GM19395 (cell line): ENCODE measurements at regions not wholly inside any gene's neighbourhood (a gene's known extent, or its start where the extent isn't known, plus 50 kb on each side); places are given as distances from the start of the nearest gene placed in this dataset.
"Not testable (repeated sequence)": the region's sequence is repeated elsewhere in the genome, so short reads cannot be mapped to it uniquely, and the experiment has no call there.

ENCODE experiments used
- ATAC-seq: cut with Tn5 transposase; IDR thresholded peaks from one replicate; pipeline ENCODE4 v1.9.1; 2021; ENCODE audit warnings: mild to moderate bottlenecking, moderate library complexity; ENCODE audit not compliant: unreplicated experiment

DNA sequence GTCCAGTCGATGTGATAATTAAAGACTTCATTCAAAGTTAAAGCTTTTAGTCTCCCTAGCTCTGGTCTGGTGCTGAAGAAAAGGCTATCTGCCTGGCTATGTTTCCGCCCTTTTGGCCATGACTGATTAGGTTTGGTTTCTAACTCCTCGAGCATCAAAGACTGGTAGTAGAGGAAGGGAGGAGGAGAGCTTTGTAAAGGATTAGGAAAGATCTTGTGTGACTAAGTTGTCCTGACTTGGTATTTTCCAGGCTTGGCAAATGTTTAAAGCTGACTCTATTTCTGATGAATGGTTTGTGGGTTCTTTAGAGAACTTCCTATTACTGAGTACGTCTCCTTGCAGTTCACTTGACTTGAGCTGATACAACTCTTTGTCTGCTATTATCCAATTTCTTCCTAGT lies 312.9 kb downstream of the GJA1 start:
- no peak for ATAC-seq

GRCh38 chr6:121748850-121749249 lies 313.4 kb downstream of the GJA1 start:
- ATAC-seq: no peak

GRCh38 chr6:121755485-121755884 lies 320.0 kb downstream of the GJA1 start:
- ATAC-seq: no peak

GRCh38 chr6:121756666-121757065 lies 321.2 kb downstream of the GJA1 start:
- ATAC-seq: no peak

- peak; percentile 64 for ATAC-seq
Observed at GRCh38 chr6:121759370-121759769, 323.9 kb downstream of the GJA1 start.

DNA sequence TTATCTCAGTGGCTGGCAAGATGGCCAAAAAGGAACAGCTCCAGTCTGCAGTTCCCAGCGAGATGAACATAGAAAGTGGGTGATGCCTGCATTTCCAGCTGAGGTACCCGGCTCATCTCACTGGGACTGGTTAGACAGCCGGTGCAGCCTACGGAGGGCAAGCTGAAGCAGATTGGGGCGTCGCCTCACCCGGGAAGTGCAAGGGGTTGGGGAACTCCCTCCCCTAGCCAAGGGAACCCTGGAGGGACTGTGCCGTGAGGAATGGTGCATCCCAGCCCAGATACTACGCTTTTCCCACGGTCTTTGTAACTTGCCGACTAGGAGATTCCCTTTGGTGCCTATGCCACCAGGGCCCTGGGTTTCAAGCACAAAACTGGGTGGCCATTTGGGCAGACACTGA lies 324.7 kb downstream of the GJA1 start:
- ATAC-seq: no peak

DNA sequence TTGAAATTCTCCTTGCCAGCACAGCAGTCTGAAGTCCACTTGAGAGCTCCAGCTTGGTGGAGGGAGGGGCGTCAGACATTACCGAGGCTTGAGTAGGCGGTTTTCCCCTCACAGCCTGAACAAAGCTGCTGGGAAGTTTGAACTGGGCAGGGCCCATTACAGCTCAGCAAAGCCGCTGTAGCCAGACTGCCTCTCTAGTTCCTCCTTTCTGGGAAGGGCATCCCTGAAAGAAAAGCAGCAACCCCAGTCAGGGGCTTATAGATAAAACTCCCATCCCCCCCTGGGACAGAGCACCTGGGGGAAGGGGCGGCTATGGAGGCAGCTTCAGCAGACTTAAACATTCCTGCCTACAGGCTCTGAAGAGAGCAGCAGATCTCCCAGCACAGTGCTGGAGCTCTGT lies 325.3 kb downstream of the GJA1 start:
- ATAC-seq: no peak

GRCh38 chr6:121764493-121764892 lies 329.0 kb downstream of the GJA1 start:
- ATAC-seq: peak; percentile 97

GRCh38 chr6:121765060-121765459 lies 329.6 kb downstream of the GJA1 start:
- ATAC-seq: no peak

GRCh38 chr6:121767211-121767610 lies 331.8 kb downstream of the GJA1 start:
- no peak for ATAC-seq

DNA sequence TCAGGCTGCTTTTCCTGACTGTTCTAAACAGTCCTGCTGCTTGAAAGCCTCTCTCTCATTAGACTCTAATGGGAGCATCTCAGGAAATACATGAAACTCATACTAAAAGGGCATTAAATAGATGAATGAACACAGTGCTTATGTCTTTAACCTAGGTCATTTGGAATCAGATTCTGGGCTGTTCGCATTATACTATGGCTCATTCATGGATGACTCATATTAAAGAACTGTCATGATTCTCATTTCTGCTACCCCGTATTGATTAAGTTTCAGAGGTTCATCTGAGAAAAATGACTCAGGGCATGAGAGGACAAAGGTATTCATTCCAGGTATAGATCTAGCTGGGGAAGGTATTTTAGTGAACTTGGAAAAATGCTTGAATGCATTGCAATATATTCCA lies 335.5 kb downstream of the GJA1 start:
- ATAC-seq: peak; percentile 57

DNA sequence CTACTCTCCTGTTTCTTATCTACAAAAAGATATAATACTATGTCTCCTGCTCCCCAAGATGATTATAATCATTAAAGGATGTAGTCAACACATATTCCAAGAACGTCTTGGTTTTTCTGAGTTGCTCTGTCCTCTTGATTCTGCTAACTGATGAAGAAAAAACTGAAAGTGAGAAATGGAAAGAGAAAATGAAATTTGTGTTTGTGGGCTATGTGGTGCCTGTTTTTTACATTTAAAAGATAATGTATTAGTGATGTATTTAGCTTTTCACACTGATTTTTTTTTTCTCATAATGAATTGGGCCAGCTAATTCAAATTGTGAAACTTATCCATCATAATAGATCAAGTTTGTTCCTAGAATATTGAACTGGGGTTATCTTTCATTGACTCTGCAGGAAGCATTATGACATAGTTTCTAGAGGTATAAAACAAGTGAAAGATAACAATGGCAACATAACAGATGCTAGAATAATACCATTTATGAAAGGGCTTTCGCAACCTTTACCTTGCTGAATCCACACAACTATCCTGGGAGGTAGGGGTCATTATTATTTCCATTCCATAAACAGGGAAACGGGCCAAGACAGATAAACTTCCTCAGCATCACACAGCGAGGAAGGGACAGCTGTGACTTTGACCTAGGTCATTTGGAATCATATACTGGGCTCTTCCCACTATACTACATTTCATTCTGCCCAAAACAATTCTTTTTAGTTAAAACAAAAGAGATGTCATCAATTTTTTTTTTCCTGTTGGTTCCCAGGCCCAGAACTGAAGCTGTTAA lies 336.7 kb downstream of the GJA1 start:
- ATAC-seq: peak; percentile 92

- ATAC-seq: no peak
Observed at GRCh38 chr6:121776054-121776453, 340.6 kb downstream of the GJA1 start.

DNA sequence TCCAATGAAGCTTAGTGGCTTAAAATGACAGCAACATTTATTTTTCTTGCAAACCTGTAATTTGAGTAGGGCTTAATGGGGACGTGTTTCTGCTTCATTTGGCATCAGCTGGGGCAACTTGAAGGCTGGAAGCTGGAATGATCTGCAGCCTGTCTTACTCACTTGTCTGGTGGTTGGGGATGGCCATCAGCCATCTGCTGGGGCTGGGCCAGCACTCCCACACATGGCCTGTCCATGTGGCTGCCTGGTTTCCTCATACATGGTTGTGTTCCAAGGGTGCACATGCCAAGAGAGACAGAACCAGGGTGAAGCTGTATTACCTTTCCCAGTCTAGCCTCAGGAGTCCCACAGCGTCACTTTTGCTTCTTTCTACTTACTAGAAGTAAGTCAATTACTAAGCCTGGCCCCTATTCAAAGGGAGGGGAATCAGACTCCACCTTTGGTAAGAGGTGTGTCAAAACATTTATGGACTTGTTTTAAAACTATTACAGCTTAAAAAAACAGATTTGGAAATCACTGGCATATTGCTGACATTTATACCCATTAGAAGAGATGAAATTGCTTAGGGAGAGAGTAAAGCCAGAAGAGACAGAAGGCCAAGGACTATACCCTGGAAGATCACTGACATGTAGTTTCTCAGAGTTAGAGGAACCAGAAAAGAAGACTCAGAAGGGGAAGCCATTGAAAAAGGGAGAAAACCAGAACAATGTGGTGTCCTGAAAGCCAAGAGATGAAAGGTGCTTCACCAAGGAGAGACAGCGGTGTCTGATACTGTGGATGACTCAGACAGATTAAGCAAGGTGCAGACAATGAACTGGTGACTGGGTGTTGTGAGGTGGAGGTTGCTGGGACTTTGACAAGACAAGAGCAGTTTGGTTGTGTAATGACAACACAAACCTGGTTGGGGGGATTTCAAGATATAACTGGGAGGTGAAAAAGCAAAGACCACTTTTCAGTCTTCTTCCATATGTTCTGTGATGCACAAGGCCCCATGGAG lies 345.2 kb downstream of the GJA1 start:
- ATAC-seq: no peak

DNA sequence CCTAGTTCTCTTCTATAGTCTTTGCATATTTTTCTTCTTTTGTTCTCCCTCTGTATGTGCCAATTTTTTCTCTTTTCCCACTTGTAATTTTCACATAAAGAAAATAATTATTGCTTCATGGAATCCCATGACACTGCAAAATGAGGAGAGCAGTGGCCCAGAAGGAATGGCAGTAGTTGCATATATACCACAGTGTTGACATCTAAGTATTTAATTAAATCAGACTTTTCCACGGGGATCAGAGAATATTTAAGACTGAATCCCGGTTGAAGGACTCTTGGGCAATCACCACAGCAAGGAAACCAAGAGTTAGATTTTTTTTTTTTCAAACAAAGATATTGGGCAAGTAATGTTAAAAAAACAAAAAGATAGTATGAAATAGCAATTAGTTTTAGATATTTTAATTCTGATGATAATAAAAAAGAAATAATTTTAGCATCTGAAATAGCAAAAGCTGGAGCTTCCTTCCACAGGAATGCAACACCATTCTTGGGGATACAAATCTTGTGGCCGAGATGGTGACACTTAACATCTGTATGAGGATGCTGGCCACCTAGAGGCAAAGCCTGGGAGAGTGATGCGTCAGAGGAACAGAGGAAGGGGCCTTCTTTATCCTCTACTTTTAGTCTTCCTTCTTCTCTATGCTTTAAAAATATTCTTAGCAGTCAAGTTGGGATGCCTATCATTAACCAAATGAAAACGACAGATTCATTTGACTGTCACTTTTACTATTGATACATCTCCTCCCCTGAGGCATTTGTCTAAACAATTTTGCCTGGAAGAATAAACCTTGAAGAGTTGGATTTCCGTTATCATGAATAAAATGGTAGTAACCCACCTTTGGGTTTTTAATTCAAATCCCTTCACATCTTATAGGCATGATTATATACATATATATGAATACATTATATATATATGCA lies 356.2 kb downstream of the GJA1 start:
- ATAC-seq: no peak

DNA sequence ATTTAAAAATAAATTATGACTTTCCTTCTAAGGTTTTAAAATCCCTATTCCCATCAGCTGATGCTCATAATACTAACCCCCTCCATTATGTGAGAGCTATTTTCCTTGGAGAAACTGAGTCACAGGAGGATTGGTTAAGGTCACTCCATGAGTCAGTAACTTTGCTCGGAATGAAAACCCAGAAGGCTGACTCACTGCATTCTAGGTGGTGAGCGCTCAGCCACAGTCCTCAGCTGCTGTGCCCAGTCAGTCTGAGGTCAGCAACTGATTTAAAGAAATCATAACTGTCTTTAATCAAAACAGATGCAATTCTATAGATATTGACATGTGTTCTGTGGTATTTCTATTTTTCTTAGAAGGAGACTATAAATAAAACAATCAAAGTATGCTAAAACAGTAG lies 359.2 kb downstream of the GJA1 start:
- ATAC-seq: no peak

DNA sequence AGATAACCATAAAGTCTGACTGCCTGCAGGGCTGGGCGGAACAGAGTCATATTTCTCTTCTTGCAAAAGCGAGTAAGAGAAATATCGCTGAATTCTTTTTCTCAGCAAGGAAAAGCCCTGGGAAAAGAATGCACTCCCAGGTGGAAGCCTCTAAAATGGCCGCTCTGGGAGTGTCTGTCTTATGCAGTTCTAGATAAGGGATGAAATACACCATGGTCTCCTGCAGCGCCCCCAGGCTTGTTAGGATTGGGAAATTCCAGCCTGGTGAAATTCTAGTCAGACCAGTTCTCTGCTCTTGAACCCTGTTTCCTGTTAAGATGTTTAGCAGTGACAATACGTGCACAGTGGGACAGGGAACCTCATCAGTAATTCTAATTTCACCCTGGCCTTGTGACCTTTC lies 362.2 kb downstream of the GJA1 start:
- ATAC-seq: not testable (repeated sequence)

DNA sequence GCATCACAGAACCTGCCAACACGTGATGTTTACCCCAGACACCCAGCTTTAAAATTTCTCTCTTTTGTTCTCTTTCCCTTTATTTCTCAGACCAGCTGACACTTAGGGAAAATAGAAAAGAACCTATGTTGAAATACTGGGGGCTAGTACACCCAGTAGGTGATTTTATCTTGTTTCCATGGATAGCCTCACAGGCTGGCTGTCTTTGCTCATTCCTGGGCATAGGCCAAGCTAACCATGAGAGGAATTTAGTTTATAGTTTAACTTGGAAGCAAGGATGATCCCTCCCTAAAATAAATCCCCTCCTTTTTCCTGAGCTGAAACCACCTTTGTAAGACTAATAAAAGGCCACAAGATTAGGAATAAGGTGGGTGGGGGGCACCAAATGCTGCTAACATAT lies 362.7 kb downstream of the GJA1 start:
- not testable (repeated sequence) for ATAC-seq

DNA sequence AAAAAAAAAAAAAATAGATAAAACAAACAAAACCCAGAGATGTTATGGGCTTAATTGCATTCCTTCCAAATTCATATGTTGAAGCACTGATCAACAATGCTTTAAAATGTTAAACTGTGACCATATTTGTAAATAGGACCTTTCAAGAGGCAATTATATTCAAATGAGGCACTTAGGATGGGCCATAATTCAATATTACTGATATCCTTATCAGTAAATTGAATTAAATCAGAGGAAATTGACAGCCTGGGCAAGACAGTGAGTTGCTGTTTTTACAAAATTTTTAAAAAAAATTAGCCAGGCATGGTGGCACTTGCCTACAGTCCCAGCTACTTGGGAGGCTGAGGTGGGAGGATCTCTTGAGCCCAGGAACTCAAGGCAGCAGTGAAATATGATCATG lies 364.1 kb downstream of the GJA1 start:
- ATAC-seq: no peak

DNA sequence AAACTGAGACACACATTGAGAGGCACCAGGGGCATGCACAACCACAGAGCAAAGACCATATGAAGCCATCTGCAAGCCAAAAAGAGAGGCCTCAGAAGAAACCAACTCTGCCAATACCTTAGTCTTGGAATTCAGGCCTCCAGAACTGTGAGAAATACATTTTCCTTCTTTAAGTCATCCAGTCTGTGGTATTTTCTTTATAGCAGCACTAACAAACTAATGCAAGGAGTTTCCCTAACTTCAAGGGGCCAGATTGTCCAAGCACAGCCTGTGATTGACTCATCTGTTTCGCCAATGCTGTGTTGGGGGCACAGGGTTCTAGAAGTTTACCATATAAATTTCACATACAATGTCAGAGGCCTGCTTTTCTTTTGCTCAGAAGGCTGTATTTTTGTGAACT lies 364.6 kb downstream of the GJA1 start:
- ATAC-seq: no peak

DNA sequence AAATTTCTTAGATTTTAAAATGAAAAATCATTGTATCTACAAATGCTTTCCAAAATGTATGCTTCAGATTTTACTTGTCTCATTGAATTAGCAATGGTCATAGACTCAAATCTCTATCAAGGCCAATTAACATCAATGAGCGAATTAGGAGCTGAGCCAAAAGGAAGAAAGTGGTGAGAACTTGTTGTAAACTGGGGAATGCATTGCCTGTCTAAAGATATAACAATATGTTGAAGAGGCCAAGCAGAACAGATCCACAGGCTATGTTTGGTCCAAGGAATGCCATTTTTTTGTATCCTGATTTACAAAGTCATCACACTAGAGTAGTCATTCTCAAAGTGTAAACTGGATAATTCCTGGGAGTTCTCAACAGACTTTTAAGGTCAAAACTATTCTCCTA lies 370.7 kb downstream of the GJA1 start:
- ATAC-seq: no peak
